Calu3 (cell line): ENCODE measurements at regions not wholly inside any gene's neighbourhood (a gene's known extent, or its start where the extent isn't known, plus 50 kb on each side); places are given as distances from the start of the nearest gene placed in this dataset.

Experiments
- BruUV-seq: library from RNA; stranded (reverse); fragments of 400-500 nt; replicated peaks from 2 replicates; lab custom pipeline; 2021; lab: Mats Ljungman, UMichigan
- CTCF ChIA-PET: fragments of 300-600 bp; sonication (Branson Sonifier 250); formaldehyde crosslinking; loops from one replicate; lab custom pipeline; 2022; ENCODE audit warnings: antibody characterized with exemption; lab: Charles Lee
- DNase-seq: peaks from one replicate; pipeline ENCODE4 v3.0.0; 2022
- H3K27ac Mint-ChIP-seq: one replicate; pipeline ENCODE4 v1.8.0; 2022; ENCODE audit warnings: mixed read lengths; ENCODE audit not compliant: unreplicated experiment
- H3K27me3 Mint-ChIP-seq: one replicate; pipeline ENCODE4 v1.8.0; 2022; ENCODE audit warnings: mixed read lengths; ENCODE audit not compliant: unreplicated experiment
- H3K36me3 Mint-ChIP-seq: one replicate; pipeline ENCODE4 v1.8.0; 2022; ENCODE audit warnings: mild to moderate bottlenecking, moderate library complexity, mixed read lengths; ENCODE audit not compliant: insufficient read depth, unreplicated experiment
- H3K4me1 Mint-ChIP-seq: one replicate; pipeline ENCODE4 v1.8.0; 2022; ENCODE audit warnings: mild to moderate bottlenecking, low read depth, mixed read lengths; ENCODE audit not compliant: unreplicated experiment
- H3K4me3 Mint-ChIP-seq: one replicate; pipeline ENCODE4 v1.8.0; 2022; ENCODE audit warnings: mild to moderate bottlenecking, low read depth, moderate library complexity, mixed read lengths; ENCODE audit not compliant: unreplicated experiment
- H3K9me3 Mint-ChIP-seq: one replicate; pipeline ENCODE4 v1.8.0; 2022; ENCODE audit warnings: low read depth, mixed read lengths; ENCODE audit not compliant: unreplicated experiment
- CTCF ChIP-seq: fragments of 200-600 bp; IDR thresholded peaks from one replicate; pipeline ENCODE4 v1.8.0; 2022; ENCODE audit warnings: antibody characterized with exemption; ENCODE audit not compliant: unreplicated experiment
- intact Hi-C: fragments of 100-400 bp; cut with micrococcal nuclease; formaldehyde crosslinking; loops from one replicate; pipeline ENCODE4 v1.10.0; 2022; ENCODE audit not compliant: unreplicated experiment

- BruUV-seq, result no TSS peak
- no peak overlapping the region for H3K27ac Mint-ChIP-seq
- CTCF ChIA-PET, result interaction anchor here (0.7 kb wide), 1 partner anchor 15 kb away, joined by 9 read pairs; no protein-coding TSS in a partner anchor
- intact Hi-C loops, result no loop called here
- no peak for TF ChIP-seq CTCF
- DNase-seq, result no peak
- H3K27me3 Mint-ChIP-seq, result no peaks in the 10 kb centered on the region
- H3K9me3 Mint-ChIP-seq, result no peaks in the 10 kb centered on the region
- H3K4me3 Mint-ChIP-seq, result no peak overlapping the region
- no peaks in the 10 kb centered on the region for H3K4me1 Mint-ChIP-seq
- H3K36me3 Mint-ChIP-seq, result no peaks in the 10 kb centered on the region
These were observed 55.1 kb upstream of the VGLL2 start for GRCh38 chr6:117210279-117210678.

DNA sequence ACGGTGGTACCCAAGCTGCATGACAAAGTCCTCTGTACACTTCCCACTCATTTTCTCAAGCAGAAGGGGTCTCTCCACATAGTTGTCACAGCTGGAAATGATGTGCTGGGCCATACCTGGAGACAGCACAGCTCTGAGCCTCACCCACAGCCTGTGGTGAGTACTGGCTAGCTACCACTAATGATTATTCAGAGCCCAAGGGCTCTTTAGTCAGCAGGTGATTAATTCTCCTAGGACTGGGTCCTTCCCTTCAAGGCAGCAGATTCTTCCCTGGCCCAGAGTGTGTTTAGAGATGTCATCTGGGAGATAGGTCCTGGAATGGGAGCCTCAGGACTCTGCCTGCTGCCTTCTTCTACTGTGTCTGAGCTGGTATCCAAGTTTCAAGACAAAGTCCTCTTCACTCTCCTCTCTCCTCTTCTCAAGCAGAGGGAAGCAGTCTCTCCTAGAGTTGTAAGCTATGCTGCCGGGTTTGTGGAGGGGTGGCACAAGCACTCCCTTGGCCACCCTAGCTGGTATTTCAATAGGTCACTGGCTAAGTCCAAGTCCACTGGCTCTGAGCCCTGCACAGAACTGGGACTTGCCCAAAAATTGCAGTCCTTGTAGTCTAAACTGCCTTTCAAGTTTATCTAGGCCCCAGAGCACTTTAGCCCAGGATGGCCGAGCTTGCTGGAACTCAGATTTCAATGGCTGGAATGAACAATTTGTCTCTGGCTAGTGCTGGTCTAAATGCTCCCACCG lies 49.8 kb upstream of the VGLL2 start:
- H3K4me1 Mint-ChIP-seq, result no peaks in the 10 kb centered on the region
- H3K27me3 Mint-ChIP-seq, result no peaks in the 10 kb centered on the region
- no peak overlapping the region for H3K4me3 Mint-ChIP-seq
- intact Hi-C loops, result no loop called here
- no TSS peak for BruUV-seq
- no peak overlapping the region for H3K27ac Mint-ChIP-seq
- peaks cover 2% of the 10 kb centered on the region for H3K9me3 Mint-ChIP-seq
- CTCF ChIA-PET, result no interaction called here
- TF ChIP-seq CTCF, result no peak
- no peaks in the 10 kb centered on the region for H3K36me3 Mint-ChIP-seq
- DNase-seq, result no peak
